HepG2 (cell line): ENCODE measurements at regions not wholly inside any gene's neighbourhood (a gene's known extent, or its start where the extent isn't known, plus 50 kb on each side); places are given as distances from the start of the nearest gene placed in this dataset.
A peak's percentile ranks its signal among the peaks of the same experiment; 100 is the strongest.

ENCODE experiments used
- ATAC-seq: fragments of 200-7000 bp; cut with Tn5 transposase; 3 replicates; pipeline ENCODE4 v1.9.1; 2020; ENCODE audit warnings: mild to moderate bottlenecking, moderate library complexity
- BruUV-seq: library from RNA; stranded (reverse); fragments of 400-500 nt; replicated peaks from 2 replicates; lab custom pipeline; 2021; lab: Mats Ljungman, UMichigan
- CTCF ChIA-PET: fragments of 300-600 bp; formaldehyde crosslinking; extraction: SDS; loops from one replicate; lab custom pipeline; 2021; ENCODE audit warnings: low total read pairs, inconsistent platforms, low intra/inter-chr PET ratio; lab: Yijun Ruan, JAX
- POLR2A ChIA-PET: fragments of 350-600 bp; sonication (Branson Sonifier 250); formaldehyde crosslinking; loops from one replicate; lab custom pipeline; 2020; ENCODE audit warnings: antibody characterized with exemption, inconsistent platforms; lab: Yijun Ruan, JAX
- DNase-seq: peaks from one replicate; pipeline ENCODE4 v3.0.0-alpha.2; 2015; ENCODE audit warnings: low spot score
- FAIRE-seq: peaks from 3 replicates; lab custom pipeline; 2011; peaks lifted over from hg19 to GRCh38; lab: Jason Lieb, UNC
- H2AFZ ChIP-seq: one replicate; pipeline ENCODE4 v1.6.1; 2011; ENCODE audit warnings: low read length, inconsistent platforms
- H3K27ac ChIP-seq: fragments of 300-600 bp; 3 replicates; pipeline ENCODE4 v1.8.0; 2011; ENCODE audit warnings: mixed run types, mild to moderate bottlenecking, mixed read lengths, low read length, inconsistent platforms; ENCODE audit not compliant: insufficient read depth; ENCODE audit errors: extremely low read length
- H3K27me3 ChIP-seq, 2 experiments: fragments of 200-600 bp in 1 of 2; 2 replicates in 1 of 2; 3 replicates in 1 of 2; pipeline versions ENCODE4 v1.6.0 to v1.8.0; 2011; ENCODE audit warnings: low read length in 2 of 2, mild to moderate bottlenecking in 2 of 2, moderate library complexity in 2 of 2, inconsistent platforms in 1 of 2; ENCODE audit not compliant: insufficient read depth in 2 of 2, control insufficient read depth in 1 of 2
- H3K36me3 ChIP-seq, 2 experiments: fragments of 200-600 bp in 1 of 2; replicated peaks in 1 of 2; 2 replicates in 1 of 2; 3 replicates in 1 of 2; pipeline versions ENCODE4 v1.5.1 to v1.8.0; 2011; ENCODE audit warnings: low read length in 2 of 2, inconsistent platforms in 1 of 2; ENCODE audit not compliant: insufficient read depth in 2 of 2, control insufficient read depth in 1 of 2
- H3K4me1 ChIP-seq: 2 replicates; pipeline ENCODE4 v1.5.1; 2012; ENCODE audit warnings: low read length, inconsistent platforms; ENCODE audit not compliant: insufficient read depth
- H3K4me2 ChIP-seq: 2 replicates; pipeline ENCODE4 v1.6.0; 2011; ENCODE audit warnings: low read depth, low read length, inconsistent platforms
- H3K4me3 ChIP-seq, 3 experiments: fragments of 200-600 bp in 1 of 3; sonication (generic), shearing (Covaris generic) in 1 of 3; replicated peaks in 1 of 3; 2 replicates each; pipeline ENCODE4 v1.5.1; 2011 to 2016; ENCODE audit warnings: low read length in 3 of 3, inconsistent platforms in 2 of 3, low read depth in 2 of 3, mild to moderate bottlenecking in 2 of 3, control low read depth in 1 of 3, mixed read lengths in 1 of 3; ENCODE audit not compliant: insufficient read depth in 1 of 3
- H3K79me2 ChIP-seq: one replicate; pipeline ENCODE4 v1.6.1; 2011; ENCODE audit warnings: low read length, inconsistent platforms; ENCODE audit not compliant: insufficient read depth
- H3K9ac ChIP-seq: 2 replicates; pipeline ENCODE4 v1.6.0; 2011; ENCODE audit warnings: mild to moderate bottlenecking, low read depth, low read length, inconsistent platforms; ENCODE audit not compliant: insufficient read depth
- H3K9me3 ChIP-seq: 2 replicates; pipeline ENCODE4 v1.5.1; 2012; ENCODE audit warnings: mild to moderate bottlenecking, low read length
- H4K20me1 ChIP-seq: 2 replicates; pipeline ENCODE4 v1.6.0; 2011; ENCODE audit warnings: inconsistent platforms, mild to moderate bottlenecking, low read length, moderate library complexity; ENCODE audit not compliant: insufficient read depth
- AGO2 ChIP-seq: fragments of 200-400 bp; formaldehyde crosslinking; optimal IDR thresholded peaks from 2 replicates; pipeline ENCODE3; 2017; ENCODE audit warnings: mild to moderate bottlenecking, low read depth, low read length, moderate library complexity
- HNF4G ChIP-seq, 2 experiments: sonication (generic) in 1 of 2; formaldehyde crosslinking in 1 of 2; IDR thresholded peaks; 2 replicates each; pipeline versions ENCODE4 v1.4.0 to v1.6.1; 2011 to 2020; ENCODE audit warnings: borderline replicate concordance in 2 of 2, low read depth in 2 of 2, mild to moderate bottlenecking in 2 of 2, low read length in 1 of 2, missing genetic modification reagents in 1 of 2, moderate library complexity in 1 of 2
- MAFF ChIP-seq: IDR thresholded peaks from 2 replicates; pipeline ENCODE4 v1.6.1; 2011; ENCODE audit warnings: low read depth, low read length, improper control_type of control experiment
- MAFK ChIP-seq, 2 experiments: IDR thresholded peaks in 1 of 2; conservative IDR thresholded peaks in 1 of 2; 2 replicates each; pipeline ENCODE4 v1.6.1; 2011; ENCODE audit warnings: improper control_type of control experiment in 2 of 2, low read length in 2 of 2
- TGIF2 ChIP-seq: IDR thresholded peaks from 2 replicates; pipeline ENCODE4 v1.6.1; 2016; ENCODE audit warnings: control low read depth, missing compliant biosample characterization
- ZBTB38 ChIP-seq: sonication (generic); formaldehyde crosslinking; IDR thresholded peaks from 2 replicates; pipeline ENCODE4 v1.5.1; 2020; ENCODE audit warnings: mild to moderate bottlenecking, missing genetic modification reagents
- ZMYM4 ChIP-seq: sonication (generic); formaldehyde crosslinking; IDR thresholded peaks from 2 replicates; pipeline ENCODE4 v1.8.1; 2023; ENCODE audit warnings: mild to moderate bottlenecking, missing genetic modification reagents
- ZNF337 ChIP-seq: sonication (generic); formaldehyde crosslinking; IDR thresholded peaks from 2 replicates; pipeline ENCODE4 v1.5.1; 2020; ENCODE audit warnings: missing genetic modification reagents, low read depth, mild to moderate bottlenecking, borderline replicate concordance
- WGBS: methylation state at CpG from one replicate; pipeline ENCODE4 v1.1.6; 2017; ENCODE audit warnings: low lambda C conversion rate; 5-methylcytosine and 5-hydroxymethylcytosine counted together
- in situ Hi-C: cut with HindIII; loops from 2 replicates; pipeline ENCODE4 v1.10.0; 2017; ENCODE audit warnings: low pct_unique_long_range_greater_than_20kb; ENCODE audit not compliant: extremely low pct_ligation_motif_present
- intact Hi-C: fragments of 100-400 bp; cut with micrococcal nuclease; formaldehyde crosslinking; loops from one replicate; pipeline ENCODE4 v1.10.0; 2022; ENCODE audit not compliant: unreplicated experiment

DNA sequence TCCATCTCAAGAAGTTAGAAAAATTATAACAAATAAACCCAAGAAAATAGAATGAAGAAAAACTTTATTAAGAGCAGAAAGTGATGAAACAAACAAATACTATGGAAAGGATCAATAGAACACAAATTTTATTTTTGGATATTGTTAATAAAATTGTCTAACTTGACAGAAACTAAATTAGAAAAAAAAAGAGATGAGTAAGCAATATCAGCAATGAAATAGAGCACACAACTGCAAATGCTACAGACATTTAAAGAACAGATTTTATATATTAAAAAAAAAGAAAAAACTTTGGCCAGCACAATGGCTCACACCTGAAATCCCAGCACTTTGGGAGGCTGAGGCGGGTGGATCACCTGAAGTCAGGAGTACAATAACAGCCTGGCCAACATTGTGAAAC, 628.0 kb downstream of the EPHA7 start:
- Histone ChIP-seq H3K79me2 (no peaks in the 10 kb centered on the region), H2AFZ (no peak overlapping the region), H3K9me3 (no peaks in the 10 kb centered on the region), H3K36me3 (no peaks in the 10 kb centered on the region), H4K20me1 (no peaks in the 10 kb centered on the region), H3K4me3 (no peak overlapping the region), H3K9ac (no peak overlapping the region), H3K27ac (no peak overlapping the region), H3K27me3 (no peaks in the 10 kb centered on the region), H3K4me2 (no peak overlapping the region), H3K4me1 (no peaks in the 10 kb centered on the region)
- CTCF ChIA-PET: no interaction called here
- FAIRE-seq (no peak), DNase-seq (no peak), ATAC-seq (no peak)
- in situ Hi-C loops (no loop called here), intact Hi-C loops (no loop called here)
- no TSS peak for BruUV-seq
- TF ChIP-seq ZBTB38 (CRISPR knock-in tag) (no peak), MAFF (peak; percentile 67; the same call in 1 of the 2 replicates), MAFK (conservative IDR thresholded peaks at IDR 0.05 in 1 of 2, IDR thresholded peaks at IDR 0.05 in 1 of 2; ENCODE audit: low read length in 2 of 2) (peak; percentile 69 to 85), TGIF2 (CRISPR knock-in tag) (no peak)
- WGBS: 29% methylated on average over 1 of the region's 1 CpG
- POLR2A ChIA-PET: no interaction called here

DNA sequence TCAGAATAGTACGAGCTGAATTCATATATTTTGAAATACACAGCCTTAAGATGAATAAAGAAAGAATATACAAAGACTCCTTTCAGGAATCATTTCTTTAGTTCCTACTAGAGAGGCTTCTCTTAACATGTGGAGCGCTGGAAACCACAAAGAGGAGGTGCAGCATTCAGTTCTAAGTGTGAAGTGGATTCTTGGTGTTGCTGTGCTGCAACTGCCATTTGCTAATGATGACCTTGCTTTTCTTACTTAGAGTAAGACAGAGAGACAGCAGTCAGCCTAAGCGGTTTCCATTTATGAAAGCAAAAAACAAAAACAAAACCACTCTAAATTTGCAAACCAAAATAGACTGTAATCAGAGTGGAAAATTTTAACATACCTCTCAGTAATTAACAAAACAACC, 629.0 kb downstream of the EPHA7 start:
- 4% methylated on average over 3 of the region's 3 CpGs for WGBS
- in situ Hi-C loops (no loop called here), intact Hi-C loops (no loop called here)
- ChIA-PET CTCF (no interaction called here), POLR2A (no interaction called here)
- Histone ChIP-seq H3K27me3 (no peaks in the 10 kb centered on the region), H3K9me3 (no peaks in the 10 kb centered on the region), H4K20me1 (no peaks in the 10 kb centered on the region), H3K4me1 (no peaks in the 10 kb centered on the region), H3K9ac (no peak overlapping the region), H3K36me3 (no peaks in the 10 kb centered on the region), H3K79me2 (no peaks in the 10 kb centered on the region), H3K27ac (no peak overlapping the region), H3K4me3 (no peak overlapping the region), H3K4me2 (no peak overlapping the region), H2AFZ (no peak overlapping the region)
- DNase-seq (no peak), FAIRE-seq (no peak), ATAC-seq (no peak)
- no peak for TF ChIP-seq ZNF337 (CRISPR knock-in tag)
- TF ChIP-seq AGO2: no peak
- TF ChIP-seq HNF4G (IDR thresholded peaks at IDR 0.05; ENCODE audit: borderline replicate concordance, low read depth, low read length): no peak
- no peak for TF ChIP-seq HNF4G (CRISPR knock-in tag; IDR thresholded peaks at IDR 0.05; ENCODE audit: borderline replicate concordance, low read depth)
- no peak for TF ChIP-seq ZMYM4 (CRISPR knock-in tag)
- peak in 1 of 2 experiments; percentile 8; a peak in 1 of 4 replicates for TF ChIP-seq MAFK (conservative IDR thresholded peaks at IDR 0.05 in 1 of 2, IDR thresholded peaks at IDR 0.05 in 1 of 2; ENCODE audit: low read length in 2 of 2)
- BruUV-seq: no TSS peak
